ENCODE measurements at regions not wholly inside any gene's neighbourhood (a gene's known extent, or its start where the extent isn't known, plus 50 kb on each side); places are given as distances from the start of the nearest gene placed in this dataset.
A peak's percentile ranks its signal among the peaks of the same experiment; 100 is the strongest.

GRCh38 chr3:144039661-144040060 lies 68.0 kb downstream of the DIPK2A start:
- FAIRE-seq, result no peak

GRCh38 chr3:144041960-144042556 lies 70.4 kb downstream of the DIPK2A start:
- H3K27me3 ChIP-seq (ENCODE audit: control insufficient read depth in 3 of 3, insufficient read depth in 3 of 3, low read length in 3 of 3), result no peaks in the 10 kb centered on the region
- no peaks in the 10 kb centered on the region for H3K36me3 ChIP-seq (ENCODE audit: control insufficient read depth in 3 of 3, insufficient read depth in 2 of 3, low read depth in 1 of 3, low read length in 3 of 3)
- WGBS, 3 donors, result 19 to 56% (median 33%) methylated on average over 1 of the region's 1 CpG
- no peaks in the 10 kb centered on the region for H3K4me1 ChIP-seq (ENCODE audit: control insufficient read depth in 3 of 3, insufficient read depth in 2 of 3, low read depth in 1 of 3, low read length in 2 of 3)
- H3K4me3 ChIP-seq (ENCODE audit: low read depth in 1 of 3, low read length in 3 of 3), result no peak overlapping the region
- no peak for FAIRE-seq
- no peak overlapping the region for H3K27ac ChIP-seq (ENCODE audit: low read depth in 1 of 3, low read length in 2 of 3)
- DNase-seq, result peak; percentile 8 to 48
- H3K9me3 ChIP-seq (ENCODE audit: control insufficient read depth in 2 of 2, insufficient read depth in 1 of 2, low read depth in 1 of 2, low read length in 1 of 2), result no peaks in the 10 kb centered on the region

More at GRCh38 chr3:144039661-144040060, 68.0 kb downstream of the DIPK2A start:
- Histone ChIP-seq H3K9me3 (ENCODE audit: control insufficient read depth in 2 of 2, insufficient read depth in 1 of 2, low read depth in 1 of 2, low read length in 1 of 2) (no peaks in the 10 kb centered on the region), H3K27ac (ENCODE audit: low read depth in 1 of 3, low read length in 2 of 3) (no peak overlapping the region), H3K27me3 (ENCODE audit: control insufficient read depth in 3 of 3, insufficient read depth in 3 of 3, low read length in 3 of 3) (no peaks in the 10 kb centered on the region), H3K4me3 (ENCODE audit: low read depth in 1 of 3, low read length in 3 of 3) (no peak overlapping the region), H3K36me3 (ENCODE audit: control insufficient read depth in 3 of 3, insufficient read depth in 2 of 3, low read depth in 1 of 3, low read length in 3 of 3) (no peaks in the 10 kb centered on the region), H3K4me1 (ENCODE audit: control insufficient read depth in 3 of 3, insufficient read depth in 2 of 3, low read depth in 1 of 3, low read length in 2 of 3) (no peaks in the 10 kb centered on the region)
- no peak for DNase-seq

GRCh38 chr3:144045766-144046165 lies 74.1 kb downstream of the DIPK2A start:
- H3K27me3 ChIP-seq (ENCODE audit: control insufficient read depth in 3 of 3, insufficient read depth in 3 of 3, low read length in 3 of 3), result no peaks in the 10 kb centered on the region
- no peak for DNase-seq
- FAIRE-seq, result no peak
- H3K36me3 ChIP-seq (ENCODE audit: control insufficient read depth in 3 of 3, insufficient read depth in 2 of 3, low read depth in 1 of 3, low read length in 3 of 3), result no peaks in the 10 kb centered on the region
- H3K4me1 ChIP-seq (ENCODE audit: control insufficient read depth in 3 of 3, insufficient read depth in 2 of 3, low read depth in 1 of 3, low read length in 2 of 3), result peaks cover 0 to 5% (median 0%) of the 10 kb centered on the region in 3 donors
- H3K27ac ChIP-seq (ENCODE audit: low read depth in 1 of 3, low read length in 2 of 3), result no peak overlapping the region
- H3K9me3 ChIP-seq (ENCODE audit: control insufficient read depth in 2 of 2, insufficient read depth in 1 of 2, low read depth in 1 of 2, low read length in 1 of 2), result no peaks in the 10 kb centered on the region
- no peak overlapping the region for H3K4me3 ChIP-seq (ENCODE audit: low read depth in 1 of 3, low read length in 3 of 3)
- 61 to 79% (median 66%) methylated on average over 1 of the region's 1 CpG for WGBS, 3 donors

- Histone ChIP-seq H3K9me3 (ENCODE audit: control insufficient read depth in 2 of 2, insufficient read depth in 1 of 2, low read depth in 1 of 2, low read length in 1 of 2) (no peaks in the 10 kb centered on the region), H3K27ac (ENCODE audit: low read depth in 1 of 3, low read length in 2 of 3) (no peak overlapping the region), H3K4me3 (ENCODE audit: low read depth in 1 of 3, low read length in 3 of 3) (no peak overlapping the region), H3K4me1 (ENCODE audit: control insufficient read depth in 3 of 3, insufficient read depth in 2 of 3, low read depth in 1 of 3, low read length in 2 of 3) (peaks cover 0 to 5% (median 0%) of the 10 kb centered on the region in 3 donors), H3K36me3 (ENCODE audit: control insufficient read depth in 3 of 3, insufficient read depth in 2 of 3, low read depth in 1 of 3, low read length in 3 of 3) (no peaks in the 10 kb centered on the region), H3K27me3 (ENCODE audit: control insufficient read depth in 3 of 3, insufficient read depth in 3 of 3, low read length in 3 of 3) (no peaks in the 10 kb centered on the region)
- DNase-seq (no peak), FAIRE-seq (no peak)
- 84 to 90% (median 89%) methylated on average over 5 of the region's 5 CpGs for WGBS, 3 donors
Observed at GRCh38 chr3:144049374-144049773, 77.8 kb downstream of the DIPK2A start.

DNA sequence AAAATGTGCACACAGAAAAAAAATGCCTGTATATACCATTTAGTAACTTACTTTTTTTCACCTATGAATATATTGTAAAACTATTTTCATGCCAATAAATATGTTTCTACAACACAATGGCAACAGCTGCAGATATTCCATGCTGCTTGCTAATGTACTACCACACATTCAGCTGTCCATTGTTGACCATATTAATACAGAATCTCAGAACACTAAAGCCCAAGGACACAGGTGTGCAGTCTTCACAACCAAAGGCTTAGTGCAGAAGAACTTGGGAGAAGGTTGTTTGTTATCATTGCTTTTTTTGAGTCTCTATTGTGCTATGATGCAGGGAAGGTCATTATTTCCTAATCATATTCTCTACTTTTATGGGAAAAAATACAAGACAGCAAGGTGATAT lies 79.6 kb downstream of the DIPK2A start:
- no peak for DNase-seq
- Histone ChIP-seq H3K4me1 (ENCODE audit: control insufficient read depth in 3 of 3, insufficient read depth in 2 of 3, low read depth in 1 of 3, low read length in 2 of 3) (peaks cover 0 to 5% (median 0%) of the 10 kb centered on the region in 3 donors), H3K9me3 (ENCODE audit: control insufficient read depth in 2 of 2, insufficient read depth in 1 of 2, low read depth in 1 of 2, low read length in 1 of 2) (no peaks in the 10 kb centered on the region), H3K4me3 (ENCODE audit: low read depth in 1 of 3, low read length in 3 of 3) (no peak overlapping the region), H3K27ac (ENCODE audit: low read depth in 1 of 3, low read length in 2 of 3) (no peak overlapping the region), H3K36me3 (ENCODE audit: control insufficient read depth in 3 of 3, insufficient read depth in 2 of 3, low read depth in 1 of 3, low read length in 3 of 3) (no peaks in the 10 kb centered on the region), H3K27me3 (ENCODE audit: control insufficient read depth in 3 of 3, insufficient read depth in 3 of 3, low read length in 3 of 3) (no peaks in the 10 kb centered on the region)
- no peak for FAIRE-seq

GRCh38 chr3:144052275-144052674 lies 80.7 kb downstream of the DIPK2A start:
- Histone ChIP-seq H3K9me3 (ENCODE audit: control insufficient read depth in 2 of 2, insufficient read depth in 1 of 2, low read depth in 1 of 2, low read length in 1 of 2) (no peaks in the 10 kb centered on the region), H3K4me1 (ENCODE audit: control insufficient read depth in 3 of 3, insufficient read depth in 2 of 3, low read depth in 1 of 3, low read length in 2 of 3) (peaks cover 0 to 5% (median 0%) of the 10 kb centered on the region in 3 donors), H3K27ac (ENCODE audit: low read depth in 1 of 3, low read length in 2 of 3) (no peak overlapping the region), H3K36me3 (ENCODE audit: control insufficient read depth in 3 of 3, insufficient read depth in 2 of 3, low read depth in 1 of 3, low read length in 3 of 3) (no peaks in the 10 kb centered on the region), H3K27me3 (ENCODE audit: control insufficient read depth in 3 of 3, insufficient read depth in 3 of 3, low read length in 3 of 3) (no peaks in the 10 kb centered on the region), H3K4me3 (ENCODE audit: low read depth in 1 of 3, low read length in 3 of 3) (no peak overlapping the region)
- FAIRE-seq, result no peak
- no peak for DNase-seq

- Histone ChIP-seq H3K27ac (ENCODE audit: low read depth in 1 of 3, low read length in 2 of 3) (no peak overlapping the region), H3K27me3 (ENCODE audit: control insufficient read depth in 3 of 3, insufficient read depth in 3 of 3, low read length in 3 of 3) (no peaks in the 10 kb centered on the region), H3K9me3 (ENCODE audit: control insufficient read depth in 2 of 2, insufficient read depth in 1 of 2, low read depth in 1 of 2, low read length in 1 of 2) (no peaks in the 10 kb centered on the region), H3K36me3 (ENCODE audit: control insufficient read depth in 3 of 3, insufficient read depth in 2 of 3, low read depth in 1 of 3, low read length in 3 of 3) (no peaks in the 10 kb centered on the region), H3K4me1 (ENCODE audit: control insufficient read depth in 3 of 3, insufficient read depth in 2 of 3, low read depth in 1 of 3, low read length in 2 of 3) (no peaks in the 10 kb centered on the region), H3K4me3 (ENCODE audit: low read depth in 1 of 3, low read length in 3 of 3) (no peak overlapping the region)
- peak; percentile 36 for FAIRE-seq
- 50 to 92% (median 70%) methylated on average over 1 of the region's 1 CpG for WGBS, 3 donors
- no peak for DNase-seq
Observed at GRCh38 chr3:144053121-144053520, 81.5 kb downstream of the DIPK2A start.

DNA sequence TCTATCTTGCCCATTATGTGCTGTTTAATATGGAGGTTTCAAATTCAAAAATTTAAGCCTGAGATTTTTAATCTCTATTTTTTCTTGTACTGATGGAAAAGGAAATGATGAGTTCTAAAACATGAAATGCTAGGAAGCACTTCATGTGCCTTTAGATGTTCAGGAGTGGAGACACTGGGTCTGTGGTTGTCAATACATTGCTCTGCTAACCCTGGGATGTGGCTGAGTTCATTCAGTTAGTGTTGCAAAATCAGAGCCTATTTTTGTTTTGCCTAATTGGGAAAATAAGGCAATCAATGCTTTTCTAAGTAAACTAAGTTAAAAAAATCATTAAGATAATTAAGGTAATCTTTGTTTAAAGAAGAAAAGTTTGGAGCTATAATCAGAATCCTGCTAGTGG lies 83.1 kb downstream of the DIPK2A start:
- Histone ChIP-seq H3K9me3 (ENCODE audit: control insufficient read depth in 2 of 2, insufficient read depth in 1 of 2, low read depth in 1 of 2, low read length in 1 of 2) (no peaks in the 10 kb centered on the region), H3K27ac (ENCODE audit: low read depth in 1 of 3, low read length in 2 of 3) (no peak overlapping the region), H3K27me3 (ENCODE audit: control insufficient read depth in 3 of 3, insufficient read depth in 3 of 3, low read length in 3 of 3) (no peaks in the 10 kb centered on the region), H3K36me3 (ENCODE audit: control insufficient read depth in 3 of 3, insufficient read depth in 2 of 3, low read depth in 1 of 3, low read length in 3 of 3) (no peaks in the 10 kb centered on the region), H3K4me1 (ENCODE audit: control insufficient read depth in 3 of 3, insufficient read depth in 2 of 3, low read depth in 1 of 3, low read length in 2 of 3) (no peaks in the 10 kb centered on the region), H3K4me3 (ENCODE audit: low read depth in 1 of 3, low read length in 3 of 3) (no peak overlapping the region)
- DNase-seq (no peak), FAIRE-seq (no peak)

DNA sequence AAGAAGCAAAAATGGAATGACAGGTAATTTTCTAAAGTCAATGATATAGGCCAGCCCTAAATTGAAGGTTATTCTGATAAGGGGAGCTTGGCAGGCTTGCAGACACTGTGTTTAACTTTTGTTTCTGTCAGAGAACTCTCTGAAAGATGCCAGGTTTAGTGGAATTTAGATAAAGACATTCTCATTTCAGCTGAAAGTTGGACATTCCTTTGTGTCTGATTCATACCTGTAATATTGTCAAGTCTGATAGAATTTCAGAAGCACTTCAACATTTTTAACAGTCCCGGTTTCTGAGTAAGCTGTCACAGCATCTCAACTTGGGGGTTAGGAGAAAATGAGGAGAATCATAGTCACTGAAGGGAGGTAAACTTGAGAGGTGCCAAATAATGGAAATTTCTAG lies 84.0 kb downstream of the DIPK2A start:
- no peaks in the 10 kb centered on the region for H3K36me3 ChIP-seq (ENCODE audit: control insufficient read depth in 3 of 3, insufficient read depth in 2 of 3, low read depth in 1 of 3, low read length in 3 of 3)
- no peak overlapping the region for H3K4me3 ChIP-seq (ENCODE audit: low read depth in 1 of 3, low read length in 3 of 3)
- FAIRE-seq, result no peak
- H3K27ac ChIP-seq (ENCODE audit: low read depth in 1 of 3, low read length in 2 of 3), result no peak overlapping the region
- H3K4me1 ChIP-seq (ENCODE audit: control insufficient read depth in 3 of 3, insufficient read depth in 2 of 3, low read depth in 1 of 3, low read length in 2 of 3), result no peaks in the 10 kb centered on the region
- no peaks in the 10 kb centered on the region for H3K9me3 ChIP-seq (ENCODE audit: control insufficient read depth in 2 of 2, insufficient read depth in 1 of 2, low read depth in 1 of 2, low read length in 1 of 2)
- H3K27me3 ChIP-seq (ENCODE audit: control insufficient read depth in 3 of 3, insufficient read depth in 3 of 3, low read length in 3 of 3), result no peaks in the 10 kb centered on the region
- WGBS, 3 donors, result 24 to 52% (median 45%) methylated on average over 1 of the region's 1 CpG
- DNase-seq, result no peak

Data from small intestine (tissue), 7 donors.